Calu3 (cell line): ENCODE measurements at regions not wholly inside any gene's neighbourhood (a gene's known extent, or its start where the extent isn't known, plus 50 kb on each side); places are given as distances from the start of the nearest gene placed in this dataset. TPM values are rescaled to one million over a fixed set of nuclear protein-coding genes. Genes with fewer than 3 reads are reported as not detected.

Source experiments
- BruUV-seq: library from RNA; stranded (reverse); fragments of 400-500 nt; replicated peaks from 2 replicates; lab custom pipeline; 2021; lab: Mats Ljungman, UMichigan
- CTCF ChIA-PET: fragments of 300-600 bp; sonication (Branson Sonifier 250); formaldehyde crosslinking; loops from one replicate; lab custom pipeline; 2022; ENCODE audit warnings: antibody characterized with exemption; lab: Charles Lee
- DNase-seq: peaks from one replicate; pipeline ENCODE4 v3.0.0; 2022
- H3K27ac Mint-ChIP-seq: one replicate; pipeline ENCODE4 v1.8.0; 2022; ENCODE audit warnings: mixed read lengths; ENCODE audit not compliant: unreplicated experiment
- H3K27me3 Mint-ChIP-seq: one replicate; pipeline ENCODE4 v1.8.0; 2022; ENCODE audit warnings: mixed read lengths; ENCODE audit not compliant: unreplicated experiment
- H3K36me3 Mint-ChIP-seq: one replicate; pipeline ENCODE4 v1.8.0; 2022; ENCODE audit warnings: mild to moderate bottlenecking, moderate library complexity, mixed read lengths; ENCODE audit not compliant: insufficient read depth, unreplicated experiment
- H3K4me1 Mint-ChIP-seq: one replicate; pipeline ENCODE4 v1.8.0; 2022; ENCODE audit warnings: mild to moderate bottlenecking, low read depth, mixed read lengths; ENCODE audit not compliant: unreplicated experiment
- H3K4me3 Mint-ChIP-seq: one replicate; pipeline ENCODE4 v1.8.0; 2022; ENCODE audit warnings: mild to moderate bottlenecking, low read depth, moderate library complexity, mixed read lengths; ENCODE audit not compliant: unreplicated experiment
- H3K9me3 Mint-ChIP-seq: one replicate; pipeline ENCODE4 v1.8.0; 2022; ENCODE audit warnings: low read depth, mixed read lengths; ENCODE audit not compliant: unreplicated experiment
- CTCF ChIP-seq: fragments of 200-600 bp; IDR thresholded peaks from one replicate; pipeline ENCODE4 v1.8.0; 2022; ENCODE audit warnings: antibody characterized with exemption; ENCODE audit not compliant: unreplicated experiment
- intact Hi-C: fragments of 100-400 bp; cut with micrococcal nuclease; formaldehyde crosslinking; loops from one replicate; pipeline ENCODE4 v1.10.0; 2022; ENCODE audit not compliant: unreplicated experiment
- microRNA-seq: library from miRNA; unstranded; fragments of <30 nt; microRNA quantifications from one replicate; pipeline ENCODE4 v1.2.0, GENCODE V29; 2022

- no peaks in the 10 kb centered on the region for H3K4me1 Mint-ChIP-seq
- CTCF ChIA-PET, result no interaction called here
- H3K27me3 Mint-ChIP-seq, result peaks cover 52% of the 10 kb centered on the region
- no peak for DNase-seq
- H3K36me3 Mint-ChIP-seq, result no peaks in the 10 kb centered on the region
- H3K27ac Mint-ChIP-seq, result no peak overlapping the region
- H3K9me3 Mint-ChIP-seq, result peaks cover 2% of the 10 kb centered on the region
- TF ChIP-seq CTCF, result no peak
- H3K4me3 Mint-ChIP-seq, result no peak overlapping the region
- no TSS peak for BruUV-seq
- intact Hi-C loops, result no loop called here
Measured at GRCh38 chr18:37628470-37629220, 63.0 kb upstream of the CELF4 start.

- intact Hi-C loops, result no loop called here
- H3K9me3 Mint-ChIP-seq, result peaks cover 3% of the 10 kb centered on the region
- no peaks in the 10 kb centered on the region for H3K36me3 Mint-ChIP-seq
- no peaks in the 10 kb centered on the region for H3K4me1 Mint-ChIP-seq
- no TSS peak for BruUV-seq
- DNase-seq, result no peak
- no peak overlapping the region for H3K27ac Mint-ChIP-seq
- no peak for TF ChIP-seq CTCF
- CTCF ChIA-PET, result no interaction called here
- peaks cover 83% of the 10 kb centered on the region for H3K27me3 Mint-ChIP-seq
- no peak overlapping the region for H3K4me3 Mint-ChIP-seq
Measured at GRCh38 chr18:37624318-37624717, 58.7 kb upstream of the CELF4 start.

GRCh38 chr18:37619964-37620363 is 54.4 kb upstream of the CELF4 start:
- Mint-ChIP-seq H3K4me1 (no peaks in the 10 kb centered on the region), H3K36me3 (no peaks in the 10 kb centered on the region), H3K4me3 (no peak overlapping the region), H3K9me3 (peaks cover 3% of the 10 kb centered on the region), H3K27me3 (peaks cover 82% of the 10 kb centered on the region), H3K27ac (no peak overlapping the region)
- CTCF ChIA-PET, result no interaction called here
- BruUV-seq, result no TSS peak
- intact Hi-C loops, result no loop called here
- no peak for TF ChIP-seq CTCF
- DNase-seq, result no peak

GRCh38 chr18:37617623-37618022 is 52.0 kb upstream of the CELF4 start:
- intact Hi-C loops, result no loop called here
- CTCF ChIA-PET, result no interaction called here
- H3K36me3 Mint-ChIP-seq, result no peaks in the 10 kb centered on the region
- no peak for DNase-seq
- H3K4me3 Mint-ChIP-seq, result no peak overlapping the region
- no peak overlapping the region for H3K27ac Mint-ChIP-seq
- peaks cover 86% of the 10 kb centered on the region for H3K27me3 Mint-ChIP-seq
- no peaks in the 10 kb centered on the region for H3K4me1 Mint-ChIP-seq
- no peaks in the 10 kb centered on the region for H3K9me3 Mint-ChIP-seq
- BruUV-seq, result no TSS peak
- TF ChIP-seq CTCF, result no peak

Small RNA genes lying in the stretch of these regions (microRNA-seq; reads per million reads assigned to microRNA genes)
- not detected for gene MIR4318
- gene MIR5583-1, result not detected
- not detected for gene MIR5583-2
- not detected for gene MIR924
